SK-N-SH (cell line): ENCODE measurements at regions not wholly inside any gene's neighbourhood (a gene's known extent, or its start where the extent isn't known, plus 50 kb on each side); places are given as distances from the start of the nearest gene placed in this dataset.

Experiments
- CTCF ChIA-PET: fragments of 300-600, 350-600 bp; formaldehyde crosslinking; extraction: SDS; loops from one replicate; lab custom pipeline; 2021; lab: Yijun Ruan, JAX
- POLR2A ChIA-PET: fragments of 350-600 bp; sonication (Branson Sonifier 250); formaldehyde crosslinking; extraction: SDS; loops from one replicate; lab custom pipeline; 2020; ENCODE audit warnings: antibody characterized with exemption, inconsistent platforms; lab: Yijun Ruan, JAX
- DNase-seq: peaks from one replicate; pipeline ENCODE4 v3.0.0; 2012
- H2AFZ ChIP-seq: fragments of 200-600 bp; sonication (generic); 2 replicates; pipeline ENCODE4 v1.8.1; 2016; ENCODE audit warnings: antibody characterized with exemption, mild to moderate bottlenecking, low read depth
- H3F3A ChIP-seq: fragments of 200-600 bp; sonication (generic); replicated peaks from 2 replicates; pipeline ENCODE3; 2016; ENCODE audit warnings: antibody characterized with exemption, mild to moderate bottlenecking; ENCODE audit not compliant: insufficient read depth
- H3K27ac ChIP-seq, 2 experiments: fragments of 200-500 bp in 1 of 2; fragments of 200-600 bp in 1 of 2; sonication (Bioruptor generic) in 1 of 2; sonication (generic), shearing (Covaris generic) in 1 of 2; 2 replicates each; pipeline versions ENCODE4 v1.5.1 to v1.6.1; 2014 to 2016; ENCODE audit warnings: low read depth in 2 of 2, inconsistent platforms in 1 of 2, low read length in 1 of 2, mild to moderate bottlenecking in 1 of 2, mixed read lengths in 1 of 2
- H3K27me3 ChIP-seq: fragments of 200-600 bp; sonication (generic), shearing (Covaris generic); 2 replicates; pipeline ENCODE4 v1.6.1; 2016; ENCODE audit warnings: mixed run types; ENCODE audit not compliant: insufficient read depth
- H3K36me3 ChIP-seq, 2 experiments: fragments of 200-500 bp in 1 of 2; fragments of 200-600 bp in 1 of 2; sonication (Bioruptor generic) in 1 of 2; sonication (generic) in 1 of 2; replicated peaks in 1 of 2; 2 replicates each; pipeline versions ENCODE3 to v1.5.1; 2014 to 2016; ENCODE audit warnings: low read length in 1 of 2, mild to moderate bottlenecking in 1 of 2; ENCODE audit not compliant: insufficient read depth in 2 of 2, control insufficient read depth in 1 of 2
- H3K4me1 ChIP-seq, 2 experiments: fragments of 200-500 bp in 1 of 2; fragments of 200-600 bp in 1 of 2; sonication (Bioruptor generic) in 1 of 2; sonication (generic), shearing (Covaris generic) in 1 of 2; 2 replicates each; pipeline versions ENCODE4 v1.5.1 to v1.6.1; 2014 to 2016; ENCODE audit warnings: low read depth in 1 of 2, low read length in 1 of 2, mixed run types in 1 of 2; ENCODE audit not compliant: insufficient read depth in 2 of 2, control insufficient read depth in 1 of 2
- H3K4me2 ChIP-seq: fragments of 200-600 bp; sonication (generic), shearing (Covaris generic); 2 replicates; pipeline ENCODE4 v1.6.1; 2017; ENCODE audit warnings: mixed run types
- H3K4me3 ChIP-seq, 2 experiments: fragments of 200-500 bp in 1 of 2; fragments of 200-600 bp in 1 of 2; sonication (Bioruptor generic) in 1 of 2; sonication (generic), shearing (Covaris generic) in 1 of 2; 2 replicates each; pipeline versions ENCODE4 v1.5.1 to v1.8.1; 2014 to 2016; ENCODE audit warnings: low read depth in 2 of 2, inconsistent platforms in 1 of 2, low read length in 1 of 2, mild to moderate bottlenecking in 1 of 2, mixed read lengths in 1 of 2, moderate library complexity in 1 of 2
- H3K79me2 ChIP-seq: fragments of 200-600 bp; sonication (generic); 2 replicates; pipeline ENCODE4 v1.8.1; 2017; ENCODE audit warnings: mild to moderate bottlenecking; ENCODE audit not compliant: insufficient read depth
- H3K9ac ChIP-seq: fragments of 200-600 bp; sonication (generic); 2 replicates; pipeline ENCODE4 v1.6.1; 2017; ENCODE audit warnings: mixed run types
- H3K9me2 ChIP-seq: fragments of 200-600 bp; sonication (generic); 2 replicates; pipeline ENCODE4 v1.6.1; 2017; ENCODE audit warnings: mixed run types
- H3K9me3 ChIP-seq: fragments of 200-600 bp; sonication (generic); 2 replicates; pipeline ENCODE4 v1.6.1; 2017; ENCODE audit warnings: mixed run types, mild to moderate bottlenecking, moderate library complexity
- H4K20me1 ChIP-seq: fragments of 200-600 bp; sonication (generic); 2 replicates; pipeline ENCODE4 v1.6.1; 2017; ENCODE audit warnings: mild to moderate bottlenecking, mixed run types; ENCODE audit not compliant: insufficient read depth
- ELF1 ChIP-seq: IDR thresholded peaks from 2 replicates; pipeline ENCODE4 v1.4.0; 2012
- EP300 ChIP-seq, 2 experiments: IDR thresholded peaks; 2 replicates each; pipeline versions ENCODE4 v1.4.0 to v1.6.1; 2012; ENCODE audit warnings: borderline replicate concordance in 1 of 2, low read depth in 1 of 2, low read length in 1 of 2
- EZH2phosphoT487 ChIP-seq: fragments of 200-600 bp; sonication (generic); IDR thresholded peaks from 2 replicates; pipeline ENCODE4 v1.6.1; 2017; ENCODE audit warnings: low read depth, mixed run types, mild to moderate bottlenecking, antibody characterized with exemption, moderate library complexity, borderline replicate concordance
- FOXJ3 ChIP-seq: sonication (generic); formaldehyde crosslinking; IDR thresholded peaks from 2 replicates; pipeline ENCODE4 v1.5.1; 2020; ENCODE audit warnings: mild to moderate bottlenecking, missing genetic modification reagents
- FOXM1 ChIP-seq: IDR thresholded peaks from 2 replicates; pipeline ENCODE4 v1.4.0; 2012; ENCODE audit warnings: low read depth, mild to moderate bottlenecking
- GABPA ChIP-seq: IDR thresholded peaks from 2 replicates; pipeline ENCODE4 v1.4.0; 2012; ENCODE audit warnings: low read depth, mild to moderate bottlenecking
- MEF2A ChIP-seq: IDR thresholded peaks from 2 replicates; pipeline ENCODE4 v1.4.0; 2012; ENCODE audit warnings: low read depth, borderline replicate concordance
- MXI1 ChIP-seq: IDR thresholded peaks from 2 replicates; pipeline ENCODE4 v1.6.1; 2012; ENCODE audit warnings: mild to moderate bottlenecking, low read depth, low read length, improper control_type of control experiment
- PBX3 ChIP-seq: IDR thresholded peaks from 2 replicates; pipeline ENCODE4; 2012
- POLR2AphosphoS5 ChIP-seq: IDR thresholded peaks from 2 replicates; pipeline ENCODE4 v1.6.1; 2012; ENCODE audit warnings: low read depth, low read length
- RFX5 ChIP-seq: IDR thresholded peaks from 2 replicates; pipeline ENCODE4 v1.6.1; 2012; ENCODE audit warnings: mild to moderate bottlenecking, improper control_type of control experiment, low read length
- SMC3 ChIP-seq: IDR thresholded peaks from 2 replicates; pipeline ENCODE4 v1.6.1; 2012; ENCODE audit warnings: low read depth, low read length, improper control_type of control experiment
- TCF12 ChIP-seq: IDR thresholded peaks from 2 replicates; pipeline ENCODE4 v1.4.0; 2012
- TEAD4 ChIP-seq: IDR thresholded peaks from 2 replicates; pipeline ENCODE4 v1.4.0; 2012; ENCODE audit warnings: mild to moderate bottlenecking, borderline replicate concordance; ENCODE audit not compliant: insufficient read depth
- YY1 ChIP-seq: IDR thresholded peaks from 2 replicates; pipeline ENCODE4 v1.4.0; 2012; ENCODE audit warnings: low read depth, mild to moderate bottlenecking
- WGBS: methylation state at CpG from one replicate; pipeline ENCODE4 v1.1.6; 2017; ENCODE audit warnings: low lambda C conversion rate; 5-methylcytosine and 5-hydroxymethylcytosine counted together
- TF ChIP-seq, protein P1 (sequence below): IDR thresholded peaks from 2 replicates; pipeline ENCODE4 v1.4.0; 2012; ENCODE audit warnings: low read depth, borderline replicate concordance
- TF ChIP-seq, protein P2 (sequence below): fragments of 150-350 bp; IDR thresholded peaks from 2 replicates; pipeline ENCODE4 v1.6.1; 2016; ENCODE audit warnings: mild to moderate bottlenecking, low read depth, low read length
- TF ChIP-seq, protein P3 (sequence below): IDR thresholded peaks from 2 replicates; pipeline ENCODE4 v1.6.1; 2012; ENCODE audit warnings: mild to moderate bottlenecking, low read depth, low read length, moderate library complexity
- TF ChIP-seq, protein P4 (sequence below): fragments of 150-350 bp; IDR thresholded peaks from 2 replicates; pipeline ENCODE4 v1.6.1; 2017; ENCODE audit warnings: antibody characterized with exemption, low read length, low read depth, borderline replicate concordance
- TF ChIP-seq, protein P5 (sequence below): IDR thresholded peaks from 2 replicates; pipeline ENCODE4 v1.4.0; 2012; ENCODE audit warnings: low read depth

DNA sequence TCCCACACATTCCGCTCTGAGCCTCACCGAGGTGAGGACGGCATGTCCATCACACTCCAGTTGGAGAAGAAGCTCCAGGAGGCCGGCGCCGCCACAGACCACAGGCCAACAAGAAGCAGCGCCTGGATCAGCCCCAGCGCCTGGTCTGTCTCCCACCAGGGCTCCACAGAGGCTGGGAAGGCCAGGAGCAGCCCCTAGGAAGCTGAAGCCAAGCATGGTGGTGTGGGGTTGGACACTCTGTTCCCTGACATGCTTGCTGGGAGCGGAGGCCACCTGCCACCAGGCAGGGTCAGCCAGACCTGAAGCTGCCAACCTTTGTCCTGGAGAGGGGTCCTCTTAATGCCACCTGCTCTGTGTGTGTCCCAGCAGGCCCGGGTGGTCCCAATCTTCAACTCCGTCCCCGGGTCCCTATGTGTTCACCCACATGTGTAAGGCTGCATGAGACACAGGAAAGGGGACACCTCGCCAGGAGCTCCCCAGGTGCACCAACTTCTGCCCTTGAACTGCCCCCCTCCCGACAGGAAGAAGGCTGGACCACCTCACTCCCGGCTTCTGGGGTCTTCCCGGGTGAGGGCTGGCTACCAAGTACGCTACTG, 140.1 kb upstream of the PPP1R26 start:
- H3K4me1 ChIP-seq = peaks cover 0 to 15% of the 10 kb centered on the region in 2 experiments; a peak in 2 of 4 replicates
- TF ChIP-seq EZH2phosphoT487 (no peak), GABPA (no peak), MXI1 (no peak), EP300 (IDR thresholded peaks at IDR 0.05; ENCODE audit: borderline replicate concordance in 1 of 2, low read depth in 1 of 2, low read length in 1 of 2) (no peak), FOXJ3 (no peak), YY1 (no peak), RFX5 (no peak), MEF2A (no peak), PBX3 (no peak), ELF1 (no peak)
- ChIA-PET POLR2A (interaction anchor here (0.6 kb wide), 1 partner anchor 14 kb away, joined by 3 read pairs; no protein-coding TSS in a partner anchor), CTCF (interaction anchor here (1.3 to 9.9 kb wide), 6 partner anchors 8 to 254 kb away, joined by 3 to 154 read pairs (median 3); partner anchors contain the start of gene OLFM1)
- H3K36me3 ChIP-seq = no peaks in the 10 kb centered on the region
- H2AFZ ChIP-seq = no peak overlapping the region
- no peaks in the 10 kb centered on the region for H4K20me1 ChIP-seq
- no peaks in the 10 kb centered on the region for H3K9me2 ChIP-seq
- no peaks in the 10 kb centered on the region for H3K79me2 ChIP-seq
- H3K27me3 ChIP-seq = no peaks in the 10 kb centered on the region
- no peaks in the 10 kb centered on the region for H3K9me3 ChIP-seq
- H3K9ac ChIP-seq = no peak overlapping the region
- H3K4me2 ChIP-seq = no peak overlapping the region
- 59% methylated on average over 12 of the region's 17 CpGs for WGBS
- no peak overlapping the region for H3K4me3 ChIP-seq
- DNase-seq = no peak
- no peaks in the 10 kb centered on the region for H3F3A ChIP-seq
- H3K27ac ChIP-seq = no peak overlapping the region

GRCh38 chr9:135340143-135340655, 139.4 kb upstream of the PPP1R26 start:
- ChIA-PET POLR2A (interaction anchor here (0.6 kb wide), 1 partner anchor 13 kb away, joined by 3 read pairs; no protein-coding TSS in a partner anchor), CTCF (interaction anchor here (1.3 to 9.9 kb wide), 7 partner anchors 9 to 254 kb away, joined by 3 to 154 read pairs (median 3); partner anchors contain the start of gene OLFM1)
- Histone ChIP-seq H3K9me2 (no peaks in the 10 kb centered on the region), H2AFZ (no peak overlapping the region), H3K4me3 (no peak overlapping the region), H3K27me3 (no peaks in the 10 kb centered on the region), H3K27ac (no peak overlapping the region; a peak in 1 of 4 replicates), H3K4me2 (no peak overlapping the region), H3K9ac (no peak overlapping the region), H3K9me3 (no peaks in the 10 kb centered on the region), H3K79me2 (no peaks in the 10 kb centered on the region), H3F3A (no peaks in the 10 kb centered on the region), H3K36me3 (no peaks in the 10 kb centered on the region), H4K20me1 (no peaks in the 10 kb centered on the region), H3K4me1 (peaks cover 0 to 15% of the 10 kb centered on the region in 2 experiments; a peak in 2 of 4 replicates)
- 17% methylated on average over 12 of the region's 12 CpGs for WGBS
- no peak for DNase-seq
- TF ChIP-seq FOXM1 (no peak), ELF1 (no peak), TEAD4 (no peak), TCF12 (no peak), MEF2A (no peak), POLR2AphosphoS5 (no peak), RFX5 (no peak), SMC3 (no peak)
- TF ChIP-seq, protein P1, sequence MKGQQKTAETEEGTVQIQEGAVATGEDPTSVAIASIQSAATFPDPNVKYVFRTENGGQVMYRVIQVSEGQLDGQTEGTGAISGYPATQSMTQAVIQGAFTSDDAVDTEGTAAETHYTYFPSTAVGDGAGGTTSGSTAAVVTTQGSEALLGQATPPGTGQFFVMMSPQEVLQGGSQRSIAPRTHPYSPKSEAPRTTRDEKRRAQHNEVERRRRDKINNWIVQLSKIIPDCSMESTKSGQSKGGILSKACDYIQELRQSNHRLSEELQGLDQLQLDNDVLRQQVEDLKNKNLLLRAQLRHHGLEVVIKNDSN = no peak
- TF ChIP-seq, protein P2, sequence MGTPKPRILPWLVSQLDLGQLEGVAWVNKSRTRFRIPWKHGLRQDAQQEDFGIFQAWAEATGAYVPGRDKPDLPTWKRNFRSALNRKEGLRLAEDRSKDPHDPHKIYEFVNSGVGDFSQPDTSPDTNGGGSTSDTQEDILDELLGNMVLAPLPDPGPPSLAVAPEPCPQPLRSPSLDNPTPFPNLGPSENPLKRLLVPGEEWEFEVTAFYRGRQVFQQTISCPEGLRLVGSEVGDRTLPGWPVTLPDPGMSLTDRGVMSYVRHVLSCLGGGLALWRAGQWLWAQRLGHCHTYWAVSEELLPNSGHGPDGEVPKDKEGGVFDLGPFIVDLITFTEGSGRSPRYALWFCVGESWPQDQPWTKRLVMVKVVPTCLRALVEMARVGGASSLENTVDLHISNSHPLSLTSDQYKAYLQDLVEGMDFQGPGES = no peak
- TF ChIP-seq, protein P3, sequence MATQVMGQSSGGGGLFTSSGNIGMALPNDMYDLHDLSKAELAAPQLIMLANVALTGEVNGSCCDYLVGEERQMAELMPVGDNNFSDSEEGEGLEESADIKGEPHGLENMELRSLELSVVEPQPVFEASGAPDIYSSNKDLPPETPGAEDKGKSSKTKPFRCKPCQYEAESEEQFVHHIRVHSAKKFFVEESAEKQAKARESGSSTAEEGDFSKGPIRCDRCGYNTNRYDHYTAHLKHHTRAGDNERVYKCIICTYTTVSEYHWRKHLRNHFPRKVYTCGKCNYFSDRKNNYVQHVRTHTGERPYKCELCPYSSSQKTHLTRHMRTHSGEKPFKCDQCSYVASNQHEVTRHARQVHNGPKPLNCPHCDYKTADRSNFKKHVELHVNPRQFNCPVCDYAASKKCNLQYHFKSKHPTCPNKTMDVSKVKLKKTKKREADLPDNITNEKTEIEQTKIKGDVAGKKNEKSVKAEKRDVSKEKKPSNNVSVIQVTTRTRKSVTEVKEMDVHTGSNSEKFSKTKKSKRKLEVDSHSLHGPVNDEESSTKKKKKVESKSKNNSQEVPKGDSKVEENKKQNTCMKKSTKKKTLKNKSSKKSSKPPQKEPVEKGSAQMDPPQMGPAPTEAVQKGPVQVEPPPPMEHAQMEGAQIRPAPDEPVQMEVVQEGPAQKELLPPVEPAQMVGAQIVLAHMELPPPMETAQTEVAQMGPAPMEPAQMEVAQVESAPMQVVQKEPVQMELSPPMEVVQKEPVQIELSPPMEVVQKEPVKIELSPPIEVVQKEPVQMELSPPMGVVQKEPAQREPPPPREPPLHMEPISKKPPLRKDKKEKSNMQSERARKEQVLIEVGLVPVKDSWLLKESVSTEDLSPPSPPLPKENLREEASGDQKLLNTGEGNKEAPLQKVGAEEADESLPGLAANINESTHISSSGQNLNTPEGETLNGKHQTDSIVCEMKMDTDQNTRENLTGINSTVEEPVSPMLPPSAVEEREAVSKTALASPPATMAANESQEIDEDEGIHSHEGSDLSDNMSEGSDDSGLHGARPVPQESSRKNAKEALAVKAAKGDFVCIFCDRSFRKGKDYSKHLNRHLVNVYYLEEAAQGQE = no peak
- TF ChIP-seq, protein P4, sequence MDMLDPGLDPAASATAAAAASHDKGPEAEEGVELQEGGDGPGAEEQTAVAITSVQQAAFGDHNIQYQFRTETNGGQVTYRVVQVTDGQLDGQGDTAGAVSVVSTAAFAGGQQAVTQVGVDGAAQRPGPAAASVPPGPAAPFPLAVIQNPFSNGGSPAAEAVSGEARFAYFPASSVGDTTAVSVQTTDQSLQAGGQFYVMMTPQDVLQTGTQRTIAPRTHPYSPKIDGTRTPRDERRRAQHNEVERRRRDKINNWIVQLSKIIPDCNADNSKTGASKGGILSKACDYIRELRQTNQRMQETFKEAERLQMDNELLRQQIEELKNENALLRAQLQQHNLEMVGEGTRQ = no peak
- TF ChIP-seq, protein P5, sequence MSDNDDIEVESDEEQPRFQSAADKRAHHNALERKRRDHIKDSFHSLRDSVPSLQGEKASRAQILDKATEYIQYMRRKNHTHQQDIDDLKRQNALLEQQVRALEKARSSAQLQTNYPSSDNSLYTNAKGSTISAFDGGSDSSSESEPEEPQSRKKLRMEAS = no peak
